ENCODE measurements at regions not wholly inside any gene's neighbourhood (a gene's known extent, or its start where the extent isn't known, plus 50 kb on each side); places are given as distances from the start of the nearest gene placed in this dataset.

GRCh38 chr18:22467760-22468553 is 50.2 kb upstream of the CTAGE1 start:
- no peak for DNase-seq (ENCODE audit: low read depth)

GRCh38 chr18:22468554-22468891 is 50.8 kb upstream of the CTAGE1 start:
- no peak for DNase-seq (ENCODE audit: low read depth)

GRCh38 chr18:22469061-22469734 is 51.5 kb upstream of the CTAGE1 start:
- DNase-seq (ENCODE audit: low read depth) = no peak

DNA sequence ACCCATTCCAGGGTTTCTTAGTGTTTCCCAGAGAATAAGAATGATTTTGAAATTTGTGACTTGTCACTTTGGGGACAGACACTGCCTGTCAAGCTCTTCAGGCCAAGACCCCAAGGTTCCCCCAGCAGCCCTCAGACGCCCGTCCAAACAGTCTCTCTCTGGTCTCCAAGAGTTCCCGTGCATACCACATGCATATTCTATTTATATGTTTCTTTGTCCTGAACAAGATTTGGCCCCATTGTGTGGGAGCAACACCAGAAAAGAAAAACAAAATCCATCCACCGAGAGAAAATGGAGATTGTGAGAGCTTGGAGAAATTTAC is 52.2 kb upstream of the CTAGE1 start:
- DNase-seq (ENCODE audit: low read depth) = no peak

GRCh38 chr18:22470248-22471235 is 52.8 kb upstream of the CTAGE1 start:
- DNase-seq (ENCODE audit: low read depth) = no peak

DNA sequence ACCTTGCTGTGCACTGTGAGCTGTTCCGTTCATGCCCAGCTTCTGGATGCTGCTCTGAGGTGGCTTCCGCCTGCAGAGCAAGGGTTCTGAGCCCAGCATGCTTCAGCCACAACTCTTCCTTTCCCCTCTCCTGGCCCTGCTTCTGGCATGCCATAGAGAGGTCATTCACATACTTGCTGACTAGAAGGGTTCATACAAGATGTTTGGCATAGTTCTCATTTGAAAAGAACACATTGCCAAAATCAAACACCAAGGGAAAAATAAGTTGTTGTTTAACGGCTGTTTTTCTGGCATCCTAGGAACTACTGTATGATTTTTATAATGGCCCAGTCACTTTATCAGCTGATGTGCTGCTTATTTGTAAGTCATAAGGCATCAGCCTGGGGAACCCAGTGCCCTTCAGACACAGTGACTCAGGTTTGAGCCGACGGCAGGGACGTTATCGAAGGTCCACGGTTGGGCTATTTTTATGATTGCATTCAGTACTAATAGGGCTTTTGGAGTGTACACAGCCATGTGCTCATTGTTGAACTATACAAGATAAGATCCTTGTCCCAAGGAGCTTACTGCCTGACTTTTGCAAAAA is 53.9 kb upstream of the CTAGE1 start:
- peak; percentile 28 for DNase-seq (ENCODE audit: low read depth)

DNA sequence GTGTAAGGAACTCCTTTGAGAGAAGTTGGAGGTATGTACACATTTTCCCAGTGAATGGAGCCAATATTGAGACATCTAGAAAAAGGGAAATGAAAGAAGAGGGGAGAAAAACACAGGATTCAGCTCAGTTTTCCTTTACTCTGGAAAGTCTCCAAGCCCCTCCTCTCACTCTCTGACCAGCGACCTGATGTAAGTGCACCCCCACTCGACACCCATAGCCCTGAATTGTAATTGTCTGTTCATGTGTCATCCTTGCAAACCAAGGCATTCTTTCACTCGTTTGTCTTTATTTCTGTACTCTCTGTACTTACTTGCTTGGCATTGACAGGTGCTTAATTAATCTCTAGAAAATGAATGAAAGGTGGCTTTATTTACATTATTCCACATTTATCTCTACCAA is 55.7 kb upstream of the CTAGE1 start:
- no peak for DNase-seq (ENCODE audit: low read depth)

GRCh38 chr18:22475426-22476100 is 57.8 kb upstream of the CTAGE1 start:
- DNase-seq (ENCODE audit: low read depth) = no peak

GRCh38 chr18:22477222-22477621 is 59.5 kb upstream of the CTAGE1 start:
- DNase-seq (ENCODE audit: low read depth) = no peak

DNA sequence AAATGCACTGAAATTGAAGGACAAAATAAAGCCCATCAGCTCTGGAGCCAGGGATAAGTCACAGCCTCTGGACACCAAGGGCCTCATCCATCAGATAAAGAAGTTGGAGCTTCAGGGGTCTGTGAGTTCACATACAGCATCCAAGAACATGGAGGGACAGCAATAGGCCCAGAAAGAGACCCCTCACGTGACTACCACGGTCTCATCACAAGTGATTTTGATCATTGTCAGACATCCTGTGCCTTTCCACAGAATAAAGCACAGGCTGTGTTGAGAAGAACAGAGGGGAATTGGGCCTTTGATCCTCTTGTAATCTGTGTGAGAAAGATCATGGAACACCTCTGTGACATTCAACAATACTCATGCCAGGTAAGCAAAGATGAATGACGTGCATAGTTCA is 65.2 kb upstream of the CTAGE1 start:
- DNase-seq (ENCODE audit: low read depth) = no peak

GRCh38 chr18:22483407-22483806 is 65.7 kb upstream of the CTAGE1 start:
- no peak for DNase-seq (ENCODE audit: low read depth)

DNA sequence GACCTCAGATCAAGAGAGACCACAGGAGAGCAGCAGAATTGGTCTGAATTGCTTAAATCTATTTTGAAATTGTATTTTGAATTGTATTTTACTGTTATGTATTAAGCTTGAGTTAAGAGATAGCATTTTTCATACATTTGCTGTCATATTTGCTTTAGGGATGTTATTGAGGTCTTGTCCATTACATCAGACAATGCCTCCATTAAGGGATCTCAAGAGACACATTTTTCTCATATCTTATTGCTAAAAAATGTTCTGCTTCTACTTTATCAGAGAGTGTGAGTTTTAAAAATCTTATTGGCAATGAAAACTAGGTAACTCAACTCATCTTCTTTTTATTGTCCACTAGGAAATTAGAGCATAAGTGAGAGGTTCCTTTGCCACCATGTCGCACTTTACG is 66.8 kb upstream of the CTAGE1 start:
- no peak for DNase-seq (ENCODE audit: low read depth)

DNA sequence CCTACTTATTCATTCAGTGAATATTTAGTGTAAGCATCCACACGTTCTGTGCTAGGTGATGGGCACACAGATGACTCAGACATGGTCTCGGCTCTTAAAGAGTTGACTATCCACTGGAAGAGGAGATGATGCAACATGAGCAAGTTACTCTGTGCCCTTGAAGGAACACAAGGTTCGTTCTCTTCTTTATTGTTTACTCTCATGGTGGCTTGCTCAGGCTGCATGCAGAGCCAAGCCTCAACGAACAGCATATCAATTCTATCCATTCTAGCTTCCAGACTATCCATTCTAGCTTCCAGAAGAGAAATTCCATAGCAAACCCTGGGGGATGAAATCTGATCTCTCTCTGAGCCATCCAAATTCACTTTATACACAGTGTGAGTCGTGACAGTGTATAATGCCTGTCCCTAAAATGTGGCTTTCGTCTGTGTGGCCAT is 68.1 kb upstream of the CTAGE1 start:
- DNase-seq (ENCODE audit: low read depth) = no peak

- DNase-seq (ENCODE audit: low read depth) = no peak
These were observed 69.0 kb upstream of the CTAGE1 start for GRCh38 chr18:22486667-22487066.

DNA sequence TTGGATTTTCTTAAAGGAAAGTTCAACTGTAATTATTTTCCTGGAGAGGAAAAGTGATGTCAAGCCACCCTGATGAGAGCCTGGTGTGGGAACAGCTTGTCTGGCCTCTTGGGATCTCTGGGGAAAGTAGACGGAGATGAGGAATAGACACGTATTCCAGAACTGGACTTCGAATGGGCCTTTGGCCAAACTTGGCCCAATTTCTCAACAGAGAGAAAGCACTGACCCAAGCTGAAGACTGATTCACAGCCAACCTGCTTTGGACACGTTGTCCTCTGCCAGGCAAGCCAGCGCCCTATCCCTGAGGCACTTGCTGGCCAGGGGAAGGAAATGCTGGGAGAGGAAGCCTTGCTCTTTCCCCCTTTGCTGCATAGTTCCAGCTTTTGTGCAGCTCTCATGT is 70.8 kb upstream of the CTAGE1 start:
- DNase-seq (ENCODE audit: low read depth) = no peak

- no peak for DNase-seq (ENCODE audit: low read depth)
These were observed 72.0 kb upstream of the CTAGE1 start for GRCh38 chr18:22489704-22490103.

DNA sequence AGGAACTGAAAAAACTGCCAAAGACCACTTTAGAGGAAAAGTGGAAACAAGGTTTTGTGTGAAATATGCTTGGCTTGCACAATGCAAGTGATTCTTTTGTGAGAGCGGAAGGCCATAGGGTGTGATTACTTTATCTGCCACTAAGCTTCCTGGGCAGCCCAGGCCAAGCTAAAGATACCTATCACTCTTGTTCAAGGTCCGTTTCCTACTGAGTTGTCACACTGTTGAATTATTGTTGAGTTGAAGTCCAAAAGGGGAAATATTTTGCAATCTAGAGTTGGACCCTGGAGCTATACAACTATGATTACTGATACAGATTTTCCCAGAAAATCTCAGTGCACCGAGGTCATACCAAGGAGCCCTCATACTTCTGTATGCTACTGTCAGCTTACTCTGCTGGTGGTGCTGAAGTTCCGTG is 72.7 kb upstream of the CTAGE1 start:
- DNase-seq (ENCODE audit: low read depth) = no peak

GRCh38 chr18:22493255-22493654 is 75.5 kb upstream of the CTAGE1 start:
- no peak for DNase-seq (ENCODE audit: low read depth)

DNA sequence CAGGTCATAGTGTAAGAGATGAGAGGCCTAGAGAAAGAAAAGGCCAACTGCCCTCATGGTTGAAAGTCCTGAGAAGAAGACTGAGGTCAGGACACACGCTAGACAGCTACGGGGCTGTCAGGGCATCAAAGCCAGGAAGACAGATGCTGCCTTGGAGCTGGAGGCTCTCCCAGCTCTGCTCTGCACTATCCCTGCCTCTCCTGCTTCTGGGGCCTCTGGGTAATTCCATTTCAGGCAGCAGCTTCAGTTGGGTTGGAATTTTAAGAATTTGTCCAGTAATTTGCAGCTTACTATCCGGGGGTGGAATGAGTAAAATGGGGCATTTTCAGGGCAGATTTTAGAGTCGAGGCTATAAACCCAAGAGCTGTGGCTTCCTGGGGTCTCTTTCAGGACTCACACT is 76.2 kb upstream of the CTAGE1 start:
- no peak for DNase-seq (ENCODE audit: low read depth)

DNA sequence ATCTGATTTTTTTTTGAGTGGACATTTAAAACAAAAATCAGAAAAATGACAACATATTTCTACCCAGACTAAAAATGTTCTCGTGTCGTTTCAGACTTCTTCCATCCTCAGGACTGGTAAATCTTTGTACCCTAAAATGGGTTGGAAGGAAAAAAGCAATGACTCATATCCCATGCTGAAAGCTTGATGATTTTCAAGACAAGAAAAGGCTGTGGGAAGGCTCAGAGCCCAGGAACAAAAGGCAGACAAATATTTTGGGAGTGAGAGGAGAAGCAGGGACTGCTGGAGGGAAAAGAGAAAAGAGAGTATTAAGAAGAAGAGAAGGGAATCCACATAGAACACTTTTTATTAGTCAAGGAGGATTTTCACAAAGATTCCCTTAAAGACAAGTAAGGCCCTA is 77.1 kb upstream of the CTAGE1 start:
- DNase-seq (ENCODE audit: low read depth) = no peak

GRCh38 chr18:22499421-22499820 is 81.7 kb upstream of the CTAGE1 start:
- DNase-seq (ENCODE audit: low read depth) = no peak

GRCh38 chr18:22503803-22504202 is 86.1 kb upstream of the CTAGE1 start:
- no peak for DNase-seq (ENCODE audit: low read depth)

Measured in forelimb muscle (tissue), 1 donor.